ENCODE measurements at regions not wholly inside any gene's neighbourhood (a gene's known extent, or its start where the extent isn't known, plus 50 kb on each side); places are given as distances from the start of the nearest gene placed in this dataset.

GRCh38 chr2:156099382-156099781 is 233.1 kb downstream of the NR4A2 start:
- TF ChIP-seq SP1 (IDR thresholded peaks at IDR 0.05) (no peak), HDGF (IDR thresholded peaks at IDR 0.05; ENCODE audit: borderline replicate concordance) (no peak), FOXM1 (IDR thresholded peaks at IDR 0.05; ENCODE audit: borderline replicate concordance) (no peak), TARDBP (IDR thresholded peaks at IDR 0.05) (no peak), L3MBTL2 (conservative IDR thresholded peaks at IDR 0.05) (no peak), BHLHE40 (IDR thresholded peaks at IDR 0.05; ENCODE audit: borderline replicate concordance) (no peak)
